GM23338 (cell line): ENCODE measurements at regions not wholly inside any gene's neighbourhood (a gene's known extent, or its start where the extent isn't known, plus 50 kb on each side); places are given as distances from the start of the nearest gene placed in this dataset.

Source experiments
- ATAC-seq: fragments of 200-7000 bp; cut with Tn5 transposase; 3 replicates; pipeline ENCODE4 v1.9.1; 2020
- DNase-seq: peaks from one replicate; pipeline ENCODE4 v3.0.0-alpha.2; 2015; ENCODE audit warnings: low spot score
- H2AFZ ChIP-seq: fragments of 200-600 bp; sonication (generic); 2 replicates; pipeline ENCODE4 v1.8.0; 2016; ENCODE audit warnings: antibody characterized with exemption, mild to moderate bottlenecking, moderate library complexity
- H3F3A ChIP-seq: fragments of 200-600 bp; sonication (generic); replicated peaks from 2 replicates; pipeline ENCODE4 v1.8.0; 2017; ENCODE audit warnings: antibody characterized with exemption, mixed run types, low read depth
- H3K27ac ChIP-seq: fragments of 200-600 bp; sonication (generic); 2 replicates; pipeline ENCODE4 v1.6.1; 2016; ENCODE audit warnings: low read depth
- H3K27me3 ChIP-seq: fragments of 200-600 bp; sonication (generic); 2 replicates; pipeline ENCODE4 v1.8.0; 2016; ENCODE audit warnings: mild to moderate bottlenecking, mixed run types, moderate library complexity; ENCODE audit not compliant: insufficient read depth
- H3K36me3 ChIP-seq: fragments of 200-600 bp; sonication (generic); 2 replicates; pipeline ENCODE4 v1.8.0; 2016; ENCODE audit warnings: mild to moderate bottlenecking; ENCODE audit not compliant: insufficient read depth
- H3K4me1 ChIP-seq: fragments of 200-600 bp; sonication (generic); 2 replicates; pipeline ENCODE4 v1.8.0; 2016; ENCODE audit warnings: mild to moderate bottlenecking, moderate library complexity; ENCODE audit not compliant: insufficient read depth
- H3K4me2 ChIP-seq: fragments of 200-600 bp; sonication (generic); 2 replicates; pipeline ENCODE4 v1.7.1; 2017; ENCODE audit warnings: mixed run types
- H3K4me3 ChIP-seq: fragments of 200-600 bp; sonication (generic); 2 replicates; pipeline ENCODE4 v1.6.1; 2016; ENCODE audit warnings: mixed run types
- H3K79me2 ChIP-seq: fragments of 200-600 bp; sonication (generic); replicated peaks from 2 replicates; pipeline ENCODE4 v1.8.0; 2017; ENCODE audit warnings: mild to moderate bottlenecking; ENCODE audit not compliant: insufficient read depth
- H3K9me2 ChIP-seq: fragments of 200-600 bp; sonication (generic); 2 replicates; pipeline ENCODE4 v1.8.0; 2017; ENCODE audit not compliant: insufficient read depth
- H4K20me1 ChIP-seq: fragments of 200-600 bp; sonication (generic); replicated peaks from 2 replicates; pipeline ENCODE4 v1.8.0; 2017; ENCODE audit warnings: mild to moderate bottlenecking; ENCODE audit not compliant: insufficient read depth
- H3K27ac Mint-ChIP-seq: 2 replicates; pipeline ENCODE4 v1.8.0; 2020; ENCODE audit warnings: inconsistent platforms, mild to moderate bottlenecking, moderate library complexity, mixed read lengths
- H3K27me3 Mint-ChIP-seq: 3 replicates; pipeline ENCODE4 v1.8.0; 2022; ENCODE audit warnings: low read depth, mild to moderate bottlenecking, moderate library complexity, mixed read lengths, inconsistent platforms; ENCODE audit not compliant: insufficient read depth, poor library complexity
- H3K36me3 Mint-ChIP-seq: 3 replicates; pipeline ENCODE4 v1.8.0; 2021; ENCODE audit warnings: low read depth, mild to moderate bottlenecking, inconsistent platforms, moderate library complexity, mixed read lengths
- H3K4me1 Mint-ChIP-seq: 3 replicates; pipeline ENCODE4 v1.8.0; 2020; ENCODE audit warnings: mild to moderate bottlenecking, inconsistent platforms, mixed read lengths
- H3K4me3 Mint-ChIP-seq: 3 replicates; pipeline ENCODE4 v1.8.0; 2021; ENCODE audit warnings: moderate library complexity, mild to moderate bottlenecking, inconsistent platforms, mixed read lengths
- H3K9me3 Mint-ChIP-seq: 3 replicates; pipeline ENCODE4 v1.8.0; 2020; ENCODE audit warnings: moderate library complexity, mild to moderate bottlenecking, inconsistent platforms, mixed read lengths
- CREB1 ChIP-seq: fragments of 250-450 bp; sonication (Bioruptor Pico); IDR thresholded peaks from 2 replicates; pipeline ENCODE4 v1.5.0; 2020; ENCODE audit warnings: low read depth, mild to moderate bottlenecking, moderate library complexity
- ETS1 ChIP-seq: IDR thresholded peaks from 2 replicates; pipeline ENCODE4 v1.6.1; 2016; ENCODE audit warnings: antibody characterized with exemption
- NANOG ChIP-seq: IDR thresholded peaks from 2 replicates; pipeline ENCODE4 v1.6.1; 2016; ENCODE audit warnings: antibody characterized with exemption, borderline replicate concordance
- ZNF114 ChIP-seq: fragments of 250-450 bp; sonication (Bioruptor Pico); IDR thresholded peaks from 2 replicates; pipeline ENCODE4 v1.5.0; 2020; ENCODE audit warnings: mild to moderate bottlenecking, moderate library complexity
- ZNF331 ChIP-seq: fragments of 250-450 bp; sonication (Bioruptor Pico); IDR thresholded peaks from 2 replicates; pipeline ENCODE4 v1.5.0; 2020; ENCODE audit warnings: low read depth, mild to moderate bottlenecking, moderate library complexity
- ZNF462 ChIP-seq: fragments of 250-450 bp; sonication (Bioruptor Pico); IDR thresholded peaks from 2 replicates; pipeline ENCODE4 v1.5.0; 2020; ENCODE audit warnings: mild to moderate bottlenecking, moderate library complexity

- Histone ChIP-seq H3K9me2 (no peaks in the 10 kb centered on the region), H3K4me2 (no peak overlapping the region), H2AFZ (peak overlapping the region; percentile 84), H4K20me1 (no peaks in the 10 kb centered on the region), H3K79me2 (no peaks in the 10 kb centered on the region), H3K4me3 (no peak overlapping the region), H3K4me1 (peaks cover 7% of the 10 kb centered on the region; the same call in 1 of the 2 replicates), H3K27me3 (no peaks in the 10 kb centered on the region), H3K36me3 (no peaks in the 10 kb centered on the region), H3F3A (no peaks in the 10 kb centered on the region), H3K27ac (no peak overlapping the region)
- no peaks in the 10 kb centered on the region for H3K36me3 Mint-ChIP-seq
- H3K27ac Mint-ChIP-seq, result no peak overlapping the region
- H3K9me3 Mint-ChIP-seq, result no peaks in the 10 kb centered on the region
- H3K4me1 Mint-ChIP-seq, result peaks cover 21% of the 10 kb centered on the region
- H3K4me3 Mint-ChIP-seq, result no peak overlapping the region
- TF ChIP-seq ZNF331 (CRISPR knock-in tag), result no peak
- no peak for TF ChIP-seq ZNF462 (CRISPR knock-in tag)
- TF ChIP-seq CREB1, result no peak
- H3K27me3 Mint-ChIP-seq, result peaks cover 2% of the 10 kb centered on the region
- ATAC-seq (peak; percentile 64), DNase-seq (no peak)
These were observed 63.2 kb upstream of the FOXB1 start for GRCh38 chr15:59940928-59941327.

GRCh38 chr15:59940456-59940855, 63.7 kb upstream of the FOXB1 start:
- Mint-ChIP-seq H3K9me3 (no peaks in the 10 kb centered on the region), H3K4me3 (no peak overlapping the region), H3K27me3 (peaks cover 2% of the 10 kb centered on the region), H3K4me1 (peaks cover 21% of the 10 kb centered on the region), H3K27ac (no peak overlapping the region), H3K36me3 (no peaks in the 10 kb centered on the region)
- Histone ChIP-seq H3K9me2 (no peaks in the 10 kb centered on the region), H3K79me2 (no peaks in the 10 kb centered on the region), H3K4me1 (peaks cover 9% of the 10 kb centered on the region; the same call in 1 of the 2 replicates), H3K4me2 (no peak overlapping the region), H3K4me3 (no peak overlapping the region), H4K20me1 (no peaks in the 10 kb centered on the region), H3K27me3 (no peaks in the 10 kb centered on the region), H3F3A (no peaks in the 10 kb centered on the region), H2AFZ (peak overlapping the region; percentile 84), H3K27ac (no peak overlapping the region), H3K36me3 (no peaks in the 10 kb centered on the region)
- DNase-seq (no peak), ATAC-seq (no peak)
- no peak for TF ChIP-seq ETS1
- no peak for TF ChIP-seq ZNF331 (CRISPR knock-in tag)
- no peak for TF ChIP-seq ZNF462 (CRISPR knock-in tag)
- no peak for TF ChIP-seq ZNF114
- TF ChIP-seq NANOG, result no peak
